Mucosa of rectum (tissue), 2 donors: ENCODE measurements at regions not wholly inside any gene's neighbourhood (a gene's known extent, or its start where the extent isn't known, plus 50 kb on each side); places are given as distances from the start of the nearest gene placed in this dataset.

Source experiments
- H3K27ac ChIP-seq, 2 donors: one replicate each; pipeline ENCODE4 v1.7.0; 2013; ENCODE audit warnings: inconsistent platforms in 2 of 2, low read depth in 2 of 2, low read length in 2 of 2
- H3K27me3 ChIP-seq, 2 donors: one replicate each; pipeline ENCODE4 v1.7.0; 2013; ENCODE audit warnings: low read length in 2 of 2; ENCODE audit not compliant: control insufficient read depth in 2 of 2, insufficient read depth in 2 of 2
- H3K36me3 ChIP-seq, 2 donors: one replicate each; pipeline ENCODE4 v1.7.0; 2013; ENCODE audit warnings: low read length in 2 of 2; ENCODE audit not compliant: control insufficient read depth in 2 of 2, insufficient read depth in 2 of 2
- H3K4me1 ChIP-seq, 2 donors: one replicate each; pipeline ENCODE4 v1.7.0; 2013; ENCODE audit warnings: low read length in 2 of 2, mild to moderate bottlenecking in 1 of 2; ENCODE audit not compliant: control insufficient read depth in 2 of 2, insufficient read depth in 2 of 2
- H3K4me3 ChIP-seq, 2 donors: one replicate each; pipeline ENCODE4 v1.7.0; 2013; ENCODE audit warnings: low read length in 2 of 2
- H3K9ac ChIP-seq, 2 donors: one replicate each; pipeline ENCODE4 v1.7.0; 2013; ENCODE audit warnings: low read length in 2 of 2, low read depth in 1 of 2, mild to moderate bottlenecking in 1 of 2
- H3K9me3 ChIP-seq, 2 donors: one replicate each; pipeline ENCODE4 v1.7.0; 2013; ENCODE audit warnings: low read length in 2 of 2; ENCODE audit not compliant: control insufficient read depth in 2 of 2
- donor health status: healthy.
- donor health status: Normal muscosa, but diverticular disease.

DNA sequence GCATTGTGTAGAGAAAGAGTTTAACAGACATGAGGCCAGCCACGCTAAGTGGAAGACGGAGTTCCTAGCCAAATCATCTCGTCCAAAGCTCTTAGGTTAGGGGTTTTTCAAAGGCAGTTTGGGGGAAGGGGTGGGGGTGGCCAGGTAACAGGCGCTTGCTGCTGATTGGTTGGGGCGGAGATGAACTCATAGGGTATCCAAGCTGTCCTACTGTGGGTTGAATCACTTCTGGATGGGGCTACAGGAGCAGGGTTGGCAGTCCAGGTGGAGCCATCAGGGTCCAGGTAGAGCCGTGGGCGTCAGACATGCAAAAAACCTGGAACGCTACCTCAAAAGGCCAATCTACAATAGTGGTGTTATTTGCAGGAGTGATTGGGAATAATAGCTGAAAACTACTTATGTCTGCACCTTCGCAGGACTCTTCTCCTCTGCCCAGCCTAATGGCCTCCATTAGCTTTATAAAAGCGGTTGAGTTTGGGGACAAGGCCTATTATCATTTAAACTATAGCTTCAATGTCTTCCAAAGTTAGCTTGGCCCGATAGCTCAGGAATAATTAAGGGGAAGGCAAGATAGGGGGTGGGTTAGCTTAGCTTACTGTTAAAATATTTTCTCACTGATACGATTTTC, 579.6 kb downstream of the NLGN4X start:
- Histone ChIP-seq H3K4me3 (no peak overlapping the region), H3K9ac (no peak overlapping the region), H3K36me3 (no peaks in the 10 kb centered on the region)

DNA sequence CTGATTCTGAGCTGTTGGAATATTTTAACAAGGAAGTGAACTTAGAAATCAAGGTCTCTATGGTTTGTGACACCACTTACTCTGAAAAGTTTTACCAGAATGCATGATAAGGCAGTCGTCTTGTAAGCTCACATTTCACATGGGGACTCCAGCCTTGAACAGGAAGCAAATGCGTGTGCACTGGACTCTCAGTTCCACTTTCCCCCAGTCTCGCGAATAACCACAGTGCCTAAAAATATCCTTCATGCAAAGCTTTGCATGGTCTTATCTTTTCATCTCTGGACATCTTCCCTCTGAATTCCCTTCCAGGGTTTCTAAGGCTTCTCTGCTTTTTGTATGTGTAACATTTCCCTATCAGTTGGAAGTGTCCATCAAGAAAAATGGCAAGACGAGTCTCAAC, 581.8 kb downstream of the NLGN4X start:
- Histone ChIP-seq H3K27ac (no peak overlapping the region), H3K4me1 (no peaks in the 10 kb centered on the region), H3K36me3 (no peaks in the 10 kb centered on the region), H3K27me3 (no peaks in the 10 kb centered on the region), H3K9ac (no peak overlapping the region), H3K9me3 (no peaks in the 10 kb centered on the region), H3K4me3 (no peak overlapping the region)

More for the DNA sequence above, 579.6 kb downstream of the NLGN4X start:
- no peaks in the 10 kb centered on the region for H3K9me3 ChIP-seq
- H3K4me1 ChIP-seq: no peaks in the 10 kb centered on the region
- H3K27ac ChIP-seq: no peak overlapping the region
- no peaks in the 10 kb centered on the region for H3K27me3 ChIP-seq

DNA sequence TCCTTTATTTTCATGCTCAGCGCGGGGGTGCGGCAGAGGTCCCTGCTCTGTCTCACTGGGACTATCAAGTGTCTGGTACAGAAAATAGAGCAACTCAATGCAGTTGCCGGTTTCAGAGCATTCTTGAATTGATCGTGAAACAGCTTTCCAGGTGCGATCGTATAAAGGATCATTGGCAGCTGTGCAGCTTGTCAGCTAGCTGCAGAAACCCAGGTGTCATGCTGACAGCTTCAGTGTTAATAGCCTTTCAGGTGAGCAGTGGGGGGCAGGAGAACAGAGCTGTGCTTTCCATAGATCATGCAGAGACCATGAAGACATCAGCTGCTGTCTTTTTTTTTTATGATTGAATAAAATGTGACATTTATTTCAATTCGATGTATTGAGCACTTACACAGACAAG, 583.9 kb downstream of the NLGN4X start:
- no peaks in the 10 kb centered on the region for H3K27me3 ChIP-seq
- H3K4me1 ChIP-seq: no peaks in the 10 kb centered on the region
- H3K36me3 ChIP-seq: no peaks in the 10 kb centered on the region
- H3K9me3 ChIP-seq: no peaks in the 10 kb centered on the region
- no peak overlapping the region for H3K27ac ChIP-seq
- H3K4me3 ChIP-seq: no peak overlapping the region
- H3K9ac ChIP-seq: no peak overlapping the region

DNA sequence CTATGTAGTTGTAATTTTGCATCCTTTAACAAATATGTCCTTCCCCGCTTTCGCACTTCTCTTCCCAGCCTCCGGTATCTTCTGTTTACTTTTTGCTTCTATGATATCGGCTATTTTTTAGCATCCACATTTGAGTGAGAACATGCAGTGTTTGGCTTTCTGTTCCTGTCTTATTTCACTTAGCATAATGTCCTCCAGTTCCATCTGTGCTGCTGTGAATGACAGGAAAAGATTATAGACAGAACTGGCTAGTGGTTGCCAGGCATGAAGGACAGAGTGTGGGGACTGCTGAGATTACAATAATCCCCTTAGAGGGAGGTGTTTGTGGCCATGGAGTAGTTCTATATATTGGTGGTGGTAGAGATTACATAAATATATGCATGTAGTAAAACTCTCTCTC, 588.6 kb downstream of the NLGN4X start:
- Histone ChIP-seq H3K9ac (no peak overlapping the region), H3K27ac (no peak overlapping the region), H3K4me1 (no peaks in the 10 kb centered on the region), H3K9me3 (no peaks in the 10 kb centered on the region), H3K4me3 (no peak overlapping the region), H3K36me3 (no peaks in the 10 kb centered on the region), H3K27me3 (no peaks in the 10 kb centered on the region)

DNA sequence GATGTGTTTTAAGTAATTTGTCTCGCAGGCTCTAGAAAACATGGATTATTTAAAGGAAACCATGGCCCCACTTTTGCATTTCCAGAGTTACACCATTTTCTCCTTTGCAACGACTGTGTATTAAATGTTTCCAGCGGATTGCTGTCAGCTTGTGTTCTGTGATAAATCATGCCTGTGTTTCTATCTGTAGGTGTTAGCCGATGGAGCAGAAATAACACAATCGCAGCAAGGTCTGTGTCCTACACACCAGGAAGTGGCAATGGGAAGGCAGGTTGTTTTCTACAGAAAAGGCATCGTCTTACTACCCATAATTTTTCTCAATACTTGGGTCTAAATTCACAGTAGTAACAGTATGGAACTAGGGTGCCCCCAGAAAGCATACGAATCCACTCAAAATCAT, 590.1 kb downstream of the NLGN4X start:
- Histone ChIP-seq H3K27me3 (no peaks in the 10 kb centered on the region), H3K4me3 (no peak overlapping the region), H3K9me3 (no peaks in the 10 kb centered on the region), H3K27ac (no peak overlapping the region), H3K36me3 (no peaks in the 10 kb centered on the region), H3K9ac (no peak overlapping the region), H3K4me1 (no peaks in the 10 kb centered on the region)

DNA sequence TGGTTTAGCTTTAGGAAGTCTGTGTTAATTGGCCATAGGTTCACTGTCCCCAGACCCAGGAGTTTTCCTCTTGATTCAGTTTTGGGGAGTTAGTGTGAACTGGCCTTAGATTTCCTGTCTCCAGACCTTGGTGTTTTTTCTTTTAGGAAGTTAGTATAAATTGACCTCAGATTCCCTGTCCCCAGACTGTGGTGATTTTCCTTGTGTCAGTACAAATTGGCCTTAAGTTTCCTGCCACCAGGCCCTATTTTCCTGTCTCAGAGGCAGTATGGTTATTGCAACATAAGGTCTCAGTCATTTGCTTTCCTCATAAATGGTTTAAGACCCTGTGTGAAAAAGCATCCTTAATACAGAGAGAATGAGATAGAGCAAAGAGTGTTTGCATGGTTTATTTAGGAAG, 595.8 kb downstream of the NLGN4X start:
- Histone ChIP-seq H3K9ac (no peak overlapping the region), H3K27me3 (no peaks in the 10 kb centered on the region), H3K27ac (no peak overlapping the region), H3K36me3 (no peaks in the 10 kb centered on the region), H3K9me3 (peaks cover 0 to 2% of the 10 kb centered on the region in 2 donors), H3K4me1 (no peaks in the 10 kb centered on the region), H3K4me3 (no peak overlapping the region)

DNA sequence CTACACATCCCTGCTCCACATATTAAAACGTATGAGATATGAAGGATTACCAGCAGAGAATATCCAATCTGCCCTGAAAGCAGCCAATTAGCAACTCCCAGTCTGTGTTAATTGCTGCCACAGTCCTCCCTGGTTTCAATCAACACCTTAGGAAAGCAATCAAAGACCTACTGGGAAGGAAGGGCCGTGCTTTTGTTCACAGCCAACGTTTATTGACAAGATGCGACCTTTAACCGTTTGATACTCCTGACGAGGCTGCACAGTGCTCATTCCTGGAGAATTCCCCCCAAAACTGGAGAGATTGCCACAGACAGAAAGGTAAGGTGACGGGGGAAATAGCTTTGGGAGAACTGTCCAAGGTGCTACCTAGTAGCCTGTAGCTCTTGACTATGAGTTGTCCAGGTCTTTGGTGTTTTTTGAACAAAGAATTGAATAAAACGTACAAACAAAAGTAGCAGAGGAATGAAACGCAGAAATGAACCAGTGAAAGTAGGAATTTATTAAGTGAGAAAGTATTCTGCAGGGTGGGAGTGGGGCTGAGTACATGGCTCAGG, 596.5 kb downstream of the NLGN4X start:
- Histone ChIP-seq H3K36me3 (no peaks in the 10 kb centered on the region), H3K4me1 (no peaks in the 10 kb centered on the region), H3K27ac (no peak overlapping the region), H3K9ac (no peak overlapping the region), H3K27me3 (no peaks in the 10 kb centered on the region), H3K9me3 (peaks cover 0 to 2% of the 10 kb centered on the region in 2 donors), H3K4me3 (no peak overlapping the region)

DNA sequence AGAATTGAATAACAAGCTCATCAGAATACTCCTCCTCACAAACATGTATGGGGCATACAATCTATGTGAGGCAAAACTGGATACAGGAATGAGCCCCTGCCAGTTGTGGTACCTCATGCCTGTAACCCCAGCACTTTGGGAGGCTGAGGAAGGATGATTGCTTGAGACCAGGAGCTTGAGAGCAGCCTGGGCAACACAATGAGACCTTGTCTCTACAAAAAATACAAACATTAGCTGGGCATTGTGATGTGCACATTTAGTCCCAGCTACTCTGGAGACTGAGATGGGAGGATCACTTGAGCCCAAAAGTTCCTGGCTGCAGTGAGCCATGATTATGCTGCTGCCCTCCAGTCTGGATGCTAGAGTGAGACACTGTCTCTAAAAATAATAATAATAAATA, 611.0 kb downstream of the NLGN4X start:
- Histone ChIP-seq H3K27me3 (no peaks in the 10 kb centered on the region), H3K9ac (no peak overlapping the region), H3K4me3 (no peak overlapping the region), H3K9me3 (no peaks in the 10 kb centered on the region), H3K27ac (no peak overlapping the region), H3K4me1 (no peaks in the 10 kb centered on the region), H3K36me3 (no peaks in the 10 kb centered on the region)

DNA sequence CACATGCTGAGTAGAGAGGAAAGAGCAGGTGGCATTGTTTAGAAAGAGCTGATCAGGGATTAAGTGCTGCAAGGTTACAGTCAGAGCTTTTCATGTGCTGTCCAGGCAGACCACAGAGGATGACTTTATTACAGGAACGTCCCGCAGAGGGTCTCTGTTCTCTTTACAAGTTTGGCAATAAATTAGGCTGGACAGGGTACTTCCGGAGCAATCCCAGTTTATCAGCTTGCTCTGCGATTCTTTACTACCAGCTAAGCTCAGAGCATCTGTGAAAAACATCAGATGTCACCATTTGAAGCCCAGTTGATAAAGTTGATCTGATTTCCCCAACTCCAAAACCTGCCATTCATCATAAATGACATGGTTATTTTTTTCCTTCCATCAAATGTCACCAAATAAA, 633.1 kb downstream of the NLGN4X start:
- Histone ChIP-seq H3K9me3 (no peaks in the 10 kb centered on the region), H3K27ac (no peak overlapping the region), H3K27me3 (no peaks in the 10 kb centered on the region), H3K4me1 (no peaks in the 10 kb centered on the region), H3K4me3 (no peak overlapping the region), H3K36me3 (no peaks in the 10 kb centered on the region), H3K9ac (no peak overlapping the region)

DNA sequence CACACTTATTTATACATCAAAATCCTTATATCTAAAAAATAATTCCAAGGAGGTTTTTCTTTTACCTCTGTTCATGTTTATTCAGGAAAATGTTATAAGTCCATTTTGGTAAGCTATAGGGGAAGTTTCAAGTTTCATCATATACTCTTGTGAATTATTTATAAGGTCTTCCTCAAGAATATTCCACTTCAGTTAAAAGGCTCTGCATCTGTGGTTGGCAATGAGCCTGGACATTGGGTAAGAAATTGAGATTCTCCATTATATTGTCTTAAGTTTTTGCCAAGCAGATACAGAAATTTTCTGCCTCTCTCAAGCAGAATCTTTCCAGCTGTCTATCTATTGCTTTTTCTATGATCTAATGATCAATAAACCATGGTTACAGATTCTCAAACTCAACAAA, 641.9 kb downstream of the NLGN4X start:
- H3K4me1 ChIP-seq: no peaks in the 10 kb centered on the region
- H3K9me3 ChIP-seq: peaks cover 0 to 5% of the 10 kb centered on the region in 2 donors
- H3K4me3 ChIP-seq: no peak overlapping the region

More for the DNA sequence above, 641.9 kb downstream of the NLGN4X start:
- no peak overlapping the region for H3K27ac ChIP-seq
- no peak overlapping the region for H3K9ac ChIP-seq
- no peaks in the 10 kb centered on the region for H3K27me3 ChIP-seq
- H3K36me3 ChIP-seq: no peaks in the 10 kb centered on the region
